ENCODE measurements at regions not wholly inside any gene's neighbourhood (a gene's known extent, or its start where the extent isn't known, plus 50 kb on each side); places are given as distances from the start of the nearest gene placed in this dataset.

- TF ChIP-seq POLR2A (IDR thresholded peaks at IDR 0.05), result no peak
- TF ChIP-seq, protein P1, sequence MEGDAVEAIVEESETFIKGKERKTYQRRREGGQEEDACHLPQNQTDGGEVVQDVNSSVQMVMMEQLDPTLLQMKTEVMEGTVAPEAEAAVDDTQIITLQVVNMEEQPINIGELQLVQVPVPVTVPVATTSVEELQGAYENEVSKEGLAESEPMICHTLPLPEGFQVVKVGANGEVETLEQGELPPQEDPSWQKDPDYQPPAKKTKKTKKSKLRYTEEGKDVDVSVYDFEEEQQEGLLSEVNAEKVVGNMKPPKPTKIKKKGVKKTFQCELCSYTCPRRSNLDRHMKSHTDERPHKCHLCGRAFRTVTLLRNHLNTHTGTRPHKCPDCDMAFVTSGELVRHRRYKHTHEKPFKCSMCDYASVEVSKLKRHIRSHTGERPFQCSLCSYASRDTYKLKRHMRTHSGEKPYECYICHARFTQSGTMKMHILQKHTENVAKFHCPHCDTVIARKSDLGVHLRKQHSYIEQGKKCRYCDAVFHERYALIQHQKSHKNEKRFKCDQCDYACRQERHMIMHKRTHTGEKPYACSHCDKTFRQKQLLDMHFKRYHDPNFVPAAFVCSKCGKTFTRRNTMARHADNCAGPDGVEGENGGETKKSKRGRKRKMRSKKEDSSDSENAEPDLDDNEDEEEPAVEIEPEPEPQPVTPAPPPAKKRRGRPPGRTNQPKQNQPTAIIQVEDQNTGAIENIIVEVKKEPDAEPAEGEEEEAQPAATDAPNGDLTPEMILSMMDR (IDR thresholded peaks at IDR 0.05), result no peak
Measured at GRCh38 chr4:176435901-176436292, 116.1 kb downstream of the SPCS3 start.
